NCI-H128 (cell line): ENCODE measurements at regions not wholly inside any gene's neighbourhood (a gene's known extent, or its start where the extent isn't known, plus 50 kb on each side); places are given as distances from the start of the nearest gene placed in this dataset.

Experiments used
- DNase-seq: peaks from one replicate; lab custom pipeline; 2025; ENCODE audit not compliant: unreplicated experiment; lab: John Stamatoyannopoulos, UW

DNA sequence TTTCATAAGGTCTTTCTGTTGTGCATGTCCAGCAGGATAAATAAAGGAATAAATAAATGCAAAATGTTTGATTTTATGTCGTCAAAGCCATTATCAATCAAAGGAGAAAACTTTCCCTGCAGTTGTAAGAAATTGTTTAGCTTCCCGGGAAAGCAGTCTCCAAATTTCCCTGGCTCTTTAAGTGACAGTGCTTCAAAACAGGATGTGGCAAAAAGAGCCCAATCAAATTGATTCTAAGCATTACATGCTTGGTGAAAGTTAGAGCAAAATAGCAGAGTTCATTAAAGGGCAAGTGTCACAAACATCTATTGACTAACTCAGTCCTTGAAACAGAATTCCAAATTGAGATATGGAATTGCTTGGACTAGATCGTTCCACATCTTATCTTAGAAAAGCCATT lies 704.1 kb downstream of the PRELID2 start:
- DNase-seq, result no peak

DNA sequence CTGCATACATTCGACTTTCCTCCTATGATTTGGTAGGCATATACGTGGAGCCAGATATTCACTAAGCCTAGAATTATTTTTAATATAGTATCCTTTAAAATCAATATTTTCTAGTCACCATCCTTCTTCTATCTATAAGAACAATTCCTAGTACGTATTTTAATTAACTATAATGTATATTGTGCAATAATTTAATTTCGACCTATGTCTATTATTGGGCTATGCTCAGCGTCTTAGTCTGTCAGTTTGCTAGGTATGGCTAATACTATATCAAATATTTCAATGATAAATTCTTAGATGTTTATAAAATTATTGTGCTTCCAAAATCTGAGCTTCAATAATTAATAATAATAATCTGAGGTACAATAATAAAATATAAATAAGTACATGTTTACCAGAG lies 705.3 kb downstream of the PRELID2 start:
- no peak for DNase-seq

- no peak for DNase-seq
These were observed 710.3 kb downstream of the PRELID2 start for GRCh38 chr5:145124806-145125205.

GRCh38 chr5:145118611-145119010 lies 716.5 kb downstream of the PRELID2 start:
- no peak for DNase-seq

DNA sequence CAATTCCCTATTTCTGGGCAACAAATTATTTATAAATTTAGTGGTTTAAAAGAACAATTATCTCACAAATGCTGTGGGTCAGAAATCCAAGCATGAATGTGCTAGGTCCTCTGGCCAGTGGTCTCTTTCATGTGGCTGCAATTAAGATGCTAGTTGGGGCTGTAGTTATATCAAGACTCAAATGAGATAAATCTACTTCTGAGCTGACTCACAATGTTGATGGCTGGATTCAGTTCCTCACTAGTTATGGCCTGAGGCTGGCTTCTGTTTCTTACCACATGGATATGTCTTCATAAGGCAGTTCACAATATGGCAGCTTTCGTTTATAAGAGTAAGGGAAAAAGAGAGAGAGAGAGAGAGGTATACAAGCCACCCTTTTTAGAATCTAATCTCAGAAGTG lies 717.0 kb downstream of the PRELID2 start:
- no peak for DNase-seq

DNA sequence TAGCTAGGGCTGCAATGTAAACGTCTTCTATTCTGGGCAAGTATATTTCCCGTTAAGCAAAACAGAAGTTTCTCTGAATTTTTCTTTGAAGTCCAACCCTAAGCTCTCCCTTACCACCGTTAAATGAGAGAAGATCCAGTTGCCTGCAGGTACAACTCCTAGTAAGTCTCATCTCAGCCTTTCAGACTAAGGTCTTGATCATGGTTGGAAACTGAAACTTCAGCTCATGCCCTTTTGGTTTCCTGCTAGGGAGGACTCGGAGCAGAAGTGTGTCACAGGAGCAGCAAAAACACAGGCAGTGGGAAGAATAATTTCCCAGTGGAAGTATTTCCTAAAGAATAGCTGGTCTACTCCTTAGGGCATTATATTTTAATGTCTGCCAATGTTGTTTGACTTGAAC lies 717.9 kb downstream of the PRELID2 start:
- DNase-seq, result no peak

GRCh38 chr5:145111420-145111819 lies 723.7 kb downstream of the PRELID2 start:
- no peak for DNase-seq

DNA sequence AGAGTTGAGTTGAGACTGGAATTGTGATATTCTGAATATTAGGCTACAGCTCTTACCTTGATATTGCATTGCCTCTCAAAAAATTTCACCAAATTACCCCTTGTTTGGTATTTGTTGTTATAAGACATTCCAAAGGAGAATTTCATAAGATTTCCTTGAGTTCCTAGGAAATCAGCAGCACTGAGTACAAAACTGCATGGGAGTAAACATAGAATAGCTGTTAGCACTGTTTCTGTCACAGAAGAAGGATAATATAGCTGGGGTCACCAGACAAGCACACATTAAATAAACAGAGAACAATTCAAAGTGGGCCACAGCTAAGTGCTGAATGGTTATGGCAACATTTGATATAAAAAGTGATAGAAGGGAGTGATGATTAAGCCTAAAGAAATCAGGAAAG lies 724.3 kb downstream of the PRELID2 start:
- DNase-seq, result no peak

DNA sequence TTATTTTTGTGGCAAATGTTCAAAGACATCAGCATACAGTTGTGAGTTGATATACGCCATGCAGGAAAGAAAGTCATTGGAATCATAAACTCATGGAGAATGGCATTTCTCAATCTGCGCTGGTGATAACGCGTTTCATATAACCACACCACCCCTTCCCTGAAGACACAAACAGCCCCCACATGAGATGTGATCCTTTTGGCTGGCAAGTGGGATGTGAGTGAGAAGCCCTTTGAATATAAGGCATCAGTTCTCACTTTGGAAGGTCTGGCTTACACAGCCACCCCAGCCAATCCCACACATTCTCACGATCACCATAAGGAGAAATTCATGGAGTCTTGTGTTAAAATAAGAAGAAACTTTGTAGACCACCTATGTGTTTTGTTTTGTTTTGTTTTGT lies 725.0 kb downstream of the PRELID2 start:
- no peak for DNase-seq

DNA sequence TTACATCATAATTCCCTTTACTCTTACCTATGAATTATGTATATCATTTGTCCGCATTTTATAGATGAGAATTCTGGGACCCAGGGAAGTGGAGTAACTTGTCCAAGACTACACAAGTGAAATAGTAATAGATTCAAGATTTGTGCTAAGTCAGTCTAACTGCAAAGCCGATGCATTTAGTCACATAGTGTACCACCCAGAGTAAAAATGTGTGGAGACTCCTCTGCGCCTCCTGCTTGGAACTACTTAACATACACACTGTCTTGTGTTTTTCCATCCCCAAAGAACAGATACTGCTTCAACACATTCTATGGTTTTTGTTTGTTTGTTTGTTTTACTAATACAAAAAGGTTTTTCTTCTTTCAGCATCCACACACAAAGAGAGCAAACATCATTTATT lies 729.8 kb downstream of the PRELID2 start:
- DNase-seq, result no peak

DNA sequence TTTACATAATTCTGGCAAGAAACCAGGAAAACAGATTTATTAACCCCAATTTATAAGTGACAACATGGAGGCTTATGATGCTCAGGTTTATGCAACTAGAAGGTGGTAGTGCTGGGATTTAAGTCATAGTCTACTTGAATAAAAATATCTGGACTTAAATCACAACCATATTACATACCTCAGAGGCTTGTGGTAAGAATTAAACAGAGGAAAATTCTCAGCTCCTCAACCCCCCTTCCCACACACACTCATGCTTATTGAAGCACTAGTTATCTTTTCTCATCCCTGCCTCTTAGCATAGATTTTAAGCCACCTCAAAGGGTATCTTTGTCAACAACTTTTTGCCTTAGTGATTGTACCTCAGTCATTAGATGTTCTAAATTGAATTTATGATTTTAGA lies 731.0 kb downstream of the PRELID2 start:
- DNase-seq, result no peak

DNA sequence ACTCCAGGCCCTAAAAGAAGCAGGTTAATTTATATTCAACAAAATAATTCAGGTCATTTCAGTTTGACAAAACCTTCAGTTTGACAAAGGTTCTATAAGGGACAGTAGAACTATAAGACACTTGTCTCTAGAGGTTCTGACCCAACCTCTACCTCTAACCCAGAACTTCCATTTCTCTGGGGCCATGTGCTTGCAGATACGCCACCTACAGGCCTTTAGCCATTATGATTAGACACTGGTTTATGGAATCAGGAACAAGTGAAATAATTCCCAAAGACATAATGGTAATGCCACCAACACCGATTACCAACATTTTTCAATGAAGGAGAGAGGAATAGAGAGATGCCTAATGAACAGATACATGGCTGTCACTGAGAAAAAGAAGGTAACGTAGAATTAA lies 733.9 kb downstream of the PRELID2 start:
- DNase-seq, result no peak

DNA sequence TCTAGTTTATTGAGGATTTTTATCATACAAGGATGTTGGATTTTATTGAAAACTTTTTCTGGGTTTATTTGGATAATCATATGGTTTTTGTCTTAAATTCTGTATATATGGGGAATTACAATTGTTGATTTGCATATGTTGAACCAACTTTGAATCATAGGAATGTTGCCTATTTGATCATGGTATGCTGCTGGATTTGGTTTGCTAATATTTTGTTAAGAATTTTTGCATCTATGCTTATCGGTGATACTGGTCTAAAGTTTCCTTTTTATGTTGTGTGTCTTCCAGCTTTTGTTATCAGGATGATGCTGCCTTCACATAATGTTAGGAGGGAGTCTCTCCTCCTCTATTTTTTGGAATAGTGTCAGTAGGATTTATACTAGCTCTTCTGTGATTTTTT lies 745.0 kb downstream of the PRELID2 start:
- no peak for DNase-seq

- DNase-seq, result no peak
These were observed 750.3 kb downstream of the PRELID2 start for GRCh38 chr5:145084834-145085233.

DNA sequence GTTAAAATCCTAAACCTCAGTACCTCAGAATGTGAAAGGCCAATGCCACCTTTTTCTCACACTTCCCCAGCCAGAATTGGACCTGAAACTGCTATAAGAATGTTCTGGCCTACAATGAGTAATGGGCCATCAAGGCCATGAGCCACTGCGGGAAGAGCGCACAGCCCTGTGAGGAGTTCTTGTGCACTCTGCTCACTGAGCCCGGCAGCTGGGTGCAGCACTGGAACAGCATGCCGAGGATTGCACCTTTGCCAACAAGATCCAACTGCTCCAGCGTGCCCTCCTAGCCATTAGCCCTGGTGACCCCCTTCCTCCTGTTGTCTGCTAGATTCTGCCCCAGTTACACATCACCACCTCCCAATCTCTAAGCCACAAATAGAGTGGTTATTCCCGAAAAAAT lies 758.1 kb downstream of the PRELID2 start:
- no peak for DNase-seq

DNA sequence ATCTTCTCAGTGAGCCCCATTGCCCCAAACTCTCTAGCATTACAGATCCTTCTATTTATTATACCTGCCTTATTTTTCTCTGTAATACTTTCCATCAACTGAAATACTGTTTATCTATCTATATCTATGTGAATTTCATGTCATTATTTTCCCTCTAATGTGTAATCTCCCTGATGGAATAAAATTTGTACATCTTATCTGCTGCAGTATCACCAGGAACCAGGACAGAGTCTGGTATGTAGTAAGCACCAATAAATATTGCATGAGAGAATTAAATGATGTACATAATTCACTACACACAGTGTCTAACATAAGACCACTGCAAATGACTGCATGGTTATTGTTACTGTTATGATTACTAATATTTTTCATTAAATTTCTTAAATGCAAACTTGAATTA lies 759.1 kb downstream of the PRELID2 start:
- DNase-seq, result no peak

GRCh38 chr5:145072889-145073288 lies 762.3 kb downstream of the PRELID2 start:
- DNase-seq, result no peak

GRCh38 chr5:145068721-145069120 lies 766.4 kb downstream of the PRELID2 start:
- DNase-seq, result no peak

- DNase-seq, result no peak
These were observed 772.7 kb downstream of the PRELID2 start for GRCh38 chr5:145062280-145063062.

DNA sequence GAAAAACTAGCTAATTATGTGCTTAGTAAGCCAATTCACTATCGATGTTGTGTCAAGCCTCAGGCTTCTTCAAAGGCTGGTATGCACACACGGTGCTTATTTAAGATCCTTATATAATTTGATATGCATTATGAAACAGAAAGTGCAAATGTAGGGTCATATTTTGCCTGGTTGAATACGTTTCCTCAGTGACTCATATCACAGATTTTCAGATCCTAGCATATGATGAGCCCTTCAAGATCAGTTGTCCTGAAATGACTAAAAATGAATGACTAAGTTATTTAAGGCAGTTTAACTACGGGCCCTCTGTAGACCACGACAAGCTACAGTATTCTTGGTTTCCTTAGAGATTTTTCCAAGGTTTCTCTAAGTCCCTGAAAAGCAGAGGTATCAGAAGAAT lies 778.3 kb downstream of the PRELID2 start:
- DNase-seq, result no peak

DNA sequence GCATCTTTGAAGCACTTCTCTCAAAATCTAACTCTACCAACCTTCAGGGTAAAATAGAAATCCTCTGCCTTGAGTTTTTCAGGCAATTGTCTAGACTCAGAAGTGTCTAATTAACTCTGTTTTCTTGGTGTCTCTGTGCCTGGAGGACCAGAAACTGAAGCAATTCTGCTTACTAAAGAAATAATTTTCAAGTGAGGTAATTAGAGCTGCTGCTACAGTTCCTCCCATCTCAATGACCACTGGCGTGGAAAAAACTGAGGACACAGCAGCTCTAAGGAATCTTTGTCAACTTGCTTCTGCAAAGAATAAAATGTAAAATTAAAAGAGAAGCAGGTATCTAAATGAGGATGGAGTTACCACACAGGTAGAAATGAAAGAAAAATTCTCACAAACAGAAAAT lies 785.0 kb downstream of the PRELID2 start:
- no peak for DNase-seq

- DNase-seq, result no peak
These were observed 790.2 kb downstream of the PRELID2 start for GRCh38 chr5:145044970-145045369.

- DNase-seq, result no peak
These were observed 806.5 kb downstream of the PRELID2 start for GRCh38 chr5:145028626-145029025.
